GM23338 (cell line): ENCODE measurements at regions not wholly inside any gene's neighbourhood (a gene's known extent, or its start where the extent isn't known, plus 50 kb on each side); places are given as distances from the start of the nearest gene placed in this dataset.

Experiments
- ATAC-seq: fragments of 200-7000 bp; cut with Tn5 transposase; 3 replicates; pipeline ENCODE4 v1.9.1; 2020
- DNase-seq: peaks from one replicate; pipeline ENCODE4 v3.0.0-alpha.2; 2015; ENCODE audit warnings: low spot score
- H2AFZ ChIP-seq: fragments of 200-600 bp; sonication (generic); 2 replicates; pipeline ENCODE4 v1.8.0; 2016; ENCODE audit warnings: antibody characterized with exemption, mild to moderate bottlenecking, moderate library complexity
- H3F3A ChIP-seq: fragments of 200-600 bp; sonication (generic); replicated peaks from 2 replicates; pipeline ENCODE4 v1.8.0; 2017; ENCODE audit warnings: antibody characterized with exemption, mixed run types, low read depth
- H3K27ac ChIP-seq: fragments of 200-600 bp; sonication (generic); 2 replicates; pipeline ENCODE4 v1.6.1; 2016; ENCODE audit warnings: low read depth
- H3K27me3 ChIP-seq: fragments of 200-600 bp; sonication (generic); 2 replicates; pipeline ENCODE4 v1.8.0; 2016; ENCODE audit warnings: mild to moderate bottlenecking, mixed run types, moderate library complexity; ENCODE audit not compliant: insufficient read depth
- H3K36me3 ChIP-seq: fragments of 200-600 bp; sonication (generic); 2 replicates; pipeline ENCODE4 v1.8.0; 2016; ENCODE audit warnings: mild to moderate bottlenecking; ENCODE audit not compliant: insufficient read depth
- H3K4me1 ChIP-seq: fragments of 200-600 bp; sonication (generic); 2 replicates; pipeline ENCODE4 v1.8.0; 2016; ENCODE audit warnings: mild to moderate bottlenecking, moderate library complexity; ENCODE audit not compliant: insufficient read depth
- H3K4me2 ChIP-seq: fragments of 200-600 bp; sonication (generic); 2 replicates; pipeline ENCODE4 v1.7.1; 2017; ENCODE audit warnings: mixed run types
- H3K4me3 ChIP-seq: fragments of 200-600 bp; sonication (generic); 2 replicates; pipeline ENCODE4 v1.6.1; 2016; ENCODE audit warnings: mixed run types
- H3K79me2 ChIP-seq: fragments of 200-600 bp; sonication (generic); replicated peaks from 2 replicates; pipeline ENCODE4 v1.8.0; 2017; ENCODE audit warnings: mild to moderate bottlenecking; ENCODE audit not compliant: insufficient read depth
- H3K9me2 ChIP-seq: fragments of 200-600 bp; sonication (generic); 2 replicates; pipeline ENCODE4 v1.8.0; 2017; ENCODE audit not compliant: insufficient read depth
- H4K20me1 ChIP-seq: fragments of 200-600 bp; sonication (generic); replicated peaks from 2 replicates; pipeline ENCODE4 v1.8.0; 2017; ENCODE audit warnings: mild to moderate bottlenecking; ENCODE audit not compliant: insufficient read depth
- H3K27ac Mint-ChIP-seq: 2 replicates; pipeline ENCODE4 v1.8.0; 2020; ENCODE audit warnings: inconsistent platforms, mild to moderate bottlenecking, moderate library complexity, mixed read lengths
- H3K27me3 Mint-ChIP-seq: 3 replicates; pipeline ENCODE4 v1.8.0; 2022; ENCODE audit warnings: low read depth, mild to moderate bottlenecking, moderate library complexity, mixed read lengths, inconsistent platforms; ENCODE audit not compliant: insufficient read depth, poor library complexity
- H3K36me3 Mint-ChIP-seq: 3 replicates; pipeline ENCODE4 v1.8.0; 2021; ENCODE audit warnings: low read depth, mild to moderate bottlenecking, inconsistent platforms, moderate library complexity, mixed read lengths
- H3K4me1 Mint-ChIP-seq: 3 replicates; pipeline ENCODE4 v1.8.0; 2020; ENCODE audit warnings: mild to moderate bottlenecking, inconsistent platforms, mixed read lengths
- H3K4me3 Mint-ChIP-seq: 3 replicates; pipeline ENCODE4 v1.8.0; 2021; ENCODE audit warnings: moderate library complexity, mild to moderate bottlenecking, inconsistent platforms, mixed read lengths
- H3K9me3 Mint-ChIP-seq: 3 replicates; pipeline ENCODE4 v1.8.0; 2020; ENCODE audit warnings: moderate library complexity, mild to moderate bottlenecking, inconsistent platforms, mixed read lengths
- CREB1 ChIP-seq: fragments of 250-450 bp; sonication (Bioruptor Pico); IDR thresholded peaks from 2 replicates; pipeline ENCODE4 v1.5.0; 2020; ENCODE audit warnings: low read depth, mild to moderate bottlenecking, moderate library complexity
- EZH2phosphoT487 ChIP-seq: fragments of 200-600 bp; sonication (generic); IDR thresholded peaks from one replicate; pipeline ENCODE4 v1.8.1; 2018; ENCODE audit warnings: antibody characterized with exemption; ENCODE audit not compliant: unreplicated experiment
- NANOG ChIP-seq: IDR thresholded peaks from 2 replicates; pipeline ENCODE4 v1.6.1; 2016; ENCODE audit warnings: antibody characterized with exemption, borderline replicate concordance
- STAT1 ChIP-seq: IDR thresholded peaks from one replicate; pipeline ENCODE4 v1.6.1; 2016; ENCODE audit warnings: antibody characterized with exemption; ENCODE audit not compliant: unreplicated experiment
- ZNF114 ChIP-seq: fragments of 250-450 bp; sonication (Bioruptor Pico); IDR thresholded peaks from 2 replicates; pipeline ENCODE4 v1.5.0; 2020; ENCODE audit warnings: mild to moderate bottlenecking, moderate library complexity
- TF ChIP-seq, protein P1 (sequence below): IDR thresholded peaks from one replicate; pipeline ENCODE4 v1.6.1; 2018; ENCODE audit warnings: antibody characterized with exemption; ENCODE audit not compliant: unreplicated experiment
- TF ChIP-seq, protein P2 (sequence below): IDR thresholded peaks from 2 replicates; pipeline ENCODE4 v1.6.1; 2016; ENCODE audit warnings: antibody characterized with exemption
- TF ChIP-seq, protein P3 (sequence below), 2 experiments: fragments of 200-600 bp in 1 of 2; sonication (generic) in 1 of 2; conservative IDR thresholded peaks; 2 replicates each; pipeline versions ENCODE4 v1.5.1 to v1.6.1; 2016 to 2017; ENCODE audit warnings: antibody characterized with exemption in 2 of 2, low read depth in 2 of 2, mild to moderate bottlenecking in 2 of 2, moderate library complexity in 1 of 2
- TF ChIP-seq, protein P4 (sequence below): fragments of 250-450 bp; sonication (Bioruptor Pico); IDR thresholded peaks from 2 replicates; pipeline ENCODE4 v1.5.0; 2020; ENCODE audit warnings: mild to moderate bottlenecking, moderate library complexity

DNA sequence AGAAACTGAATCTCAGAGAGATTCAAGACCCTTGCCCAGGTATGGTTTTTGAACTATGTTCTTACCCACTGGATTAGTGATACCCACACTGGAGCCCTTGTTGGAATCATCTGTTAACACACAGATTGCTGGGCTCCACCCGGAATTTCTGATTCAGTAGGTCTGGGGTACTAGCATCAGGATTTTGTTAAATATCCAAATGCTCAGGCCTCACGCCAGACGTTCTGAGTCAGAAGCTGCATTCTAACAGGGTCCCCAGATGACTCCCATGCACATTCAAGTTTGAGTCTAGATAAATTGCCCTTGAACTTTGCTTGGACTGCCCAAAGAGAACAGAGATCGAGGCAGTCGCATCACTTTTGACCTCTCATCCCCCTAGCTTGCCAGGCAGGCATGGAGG is 182.0 kb upstream of the WWC1 start (continued):
- TF ChIP-seq, protein P1, sequence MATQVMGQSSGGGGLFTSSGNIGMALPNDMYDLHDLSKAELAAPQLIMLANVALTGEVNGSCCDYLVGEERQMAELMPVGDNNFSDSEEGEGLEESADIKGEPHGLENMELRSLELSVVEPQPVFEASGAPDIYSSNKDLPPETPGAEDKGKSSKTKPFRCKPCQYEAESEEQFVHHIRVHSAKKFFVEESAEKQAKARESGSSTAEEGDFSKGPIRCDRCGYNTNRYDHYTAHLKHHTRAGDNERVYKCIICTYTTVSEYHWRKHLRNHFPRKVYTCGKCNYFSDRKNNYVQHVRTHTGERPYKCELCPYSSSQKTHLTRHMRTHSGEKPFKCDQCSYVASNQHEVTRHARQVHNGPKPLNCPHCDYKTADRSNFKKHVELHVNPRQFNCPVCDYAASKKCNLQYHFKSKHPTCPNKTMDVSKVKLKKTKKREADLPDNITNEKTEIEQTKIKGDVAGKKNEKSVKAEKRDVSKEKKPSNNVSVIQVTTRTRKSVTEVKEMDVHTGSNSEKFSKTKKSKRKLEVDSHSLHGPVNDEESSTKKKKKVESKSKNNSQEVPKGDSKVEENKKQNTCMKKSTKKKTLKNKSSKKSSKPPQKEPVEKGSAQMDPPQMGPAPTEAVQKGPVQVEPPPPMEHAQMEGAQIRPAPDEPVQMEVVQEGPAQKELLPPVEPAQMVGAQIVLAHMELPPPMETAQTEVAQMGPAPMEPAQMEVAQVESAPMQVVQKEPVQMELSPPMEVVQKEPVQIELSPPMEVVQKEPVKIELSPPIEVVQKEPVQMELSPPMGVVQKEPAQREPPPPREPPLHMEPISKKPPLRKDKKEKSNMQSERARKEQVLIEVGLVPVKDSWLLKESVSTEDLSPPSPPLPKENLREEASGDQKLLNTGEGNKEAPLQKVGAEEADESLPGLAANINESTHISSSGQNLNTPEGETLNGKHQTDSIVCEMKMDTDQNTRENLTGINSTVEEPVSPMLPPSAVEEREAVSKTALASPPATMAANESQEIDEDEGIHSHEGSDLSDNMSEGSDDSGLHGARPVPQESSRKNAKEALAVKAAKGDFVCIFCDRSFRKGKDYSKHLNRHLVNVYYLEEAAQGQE = no peak
- TF ChIP-seq, protein P2, sequence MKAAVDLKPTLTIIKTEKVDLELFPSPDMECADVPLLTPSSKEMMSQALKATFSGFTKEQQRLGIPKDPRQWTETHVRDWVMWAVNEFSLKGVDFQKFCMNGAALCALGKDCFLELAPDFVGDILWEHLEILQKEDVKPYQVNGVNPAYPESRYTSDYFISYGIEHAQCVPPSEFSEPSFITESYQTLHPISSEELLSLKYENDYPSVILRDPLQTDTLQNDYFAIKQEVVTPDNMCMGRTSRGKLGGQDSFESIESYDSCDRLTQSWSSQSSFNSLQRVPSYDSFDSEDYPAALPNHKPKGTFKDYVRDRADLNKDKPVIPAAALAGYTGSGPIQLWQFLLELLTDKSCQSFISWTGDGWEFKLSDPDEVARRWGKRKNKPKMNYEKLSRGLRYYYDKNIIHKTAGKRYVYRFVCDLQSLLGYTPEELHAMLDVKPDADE = no peak
- no peak for TF ChIP-seq EZH2phosphoT487
- no peak for TF ChIP-seq STAT1
- no peak for TF ChIP-seq CREB1

DNA sequence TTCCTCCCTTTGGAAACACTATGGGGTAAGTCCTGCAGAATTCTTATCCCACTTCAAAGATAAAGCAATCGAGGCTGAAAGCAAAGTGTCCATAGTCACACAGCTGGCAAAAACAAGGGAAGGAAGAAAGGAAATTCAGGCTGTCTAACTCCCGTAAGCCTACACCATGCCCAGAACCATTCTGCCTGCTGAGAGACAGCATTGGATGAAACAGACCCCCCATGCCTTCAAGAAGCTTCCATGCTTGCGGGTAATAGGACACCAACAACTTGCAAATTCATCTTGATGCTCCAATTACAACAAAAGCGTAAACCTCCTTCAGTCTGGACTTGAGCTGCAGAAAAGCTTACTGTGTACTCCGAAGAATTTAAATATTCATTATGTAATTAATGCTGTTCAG is 181.1 kb upstream of the WWC1 start:
- peaks cover 22% of the 10 kb centered on the region for H3K4me1 ChIP-seq
- Mint-ChIP-seq H3K36me3 (no peaks in the 10 kb centered on the region), H3K27ac (no peak overlapping the region), H3K27me3 (peaks cover 4% of the 10 kb centered on the region), H3K4me1 (peaks cover 34% of the 10 kb centered on the region), H3K4me3 (no peak overlapping the region), H3K9me3 (peaks cover 2% of the 10 kb centered on the region; the same call in 1 of the 3 replicates)
- no peaks in the 10 kb centered on the region for H3K79me2 ChIP-seq
- no peaks in the 10 kb centered on the region for H3K36me3 ChIP-seq
- no peak overlapping the region for H3K27ac ChIP-seq
- DNase-seq = peak; percentile 45
- H3F3A ChIP-seq = no peaks in the 10 kb centered on the region
- H3K9me2 ChIP-seq = no peaks in the 10 kb centered on the region
- no peaks in the 10 kb centered on the region for H3K27me3 ChIP-seq
- peak; percentile 58 for ATAC-seq
- no peaks in the 10 kb centered on the region for H4K20me1 ChIP-seq
- H2AFZ ChIP-seq = no peak overlapping the region
- no peak overlapping the region for H3K4me2 ChIP-seq
- H3K4me3 ChIP-seq = no peak overlapping the region
- TF ChIP-seq NANOG (no peak), ZNF114 (CRISPR knock-in tag) (no peak)
- TF ChIP-seq, protein P3, sequence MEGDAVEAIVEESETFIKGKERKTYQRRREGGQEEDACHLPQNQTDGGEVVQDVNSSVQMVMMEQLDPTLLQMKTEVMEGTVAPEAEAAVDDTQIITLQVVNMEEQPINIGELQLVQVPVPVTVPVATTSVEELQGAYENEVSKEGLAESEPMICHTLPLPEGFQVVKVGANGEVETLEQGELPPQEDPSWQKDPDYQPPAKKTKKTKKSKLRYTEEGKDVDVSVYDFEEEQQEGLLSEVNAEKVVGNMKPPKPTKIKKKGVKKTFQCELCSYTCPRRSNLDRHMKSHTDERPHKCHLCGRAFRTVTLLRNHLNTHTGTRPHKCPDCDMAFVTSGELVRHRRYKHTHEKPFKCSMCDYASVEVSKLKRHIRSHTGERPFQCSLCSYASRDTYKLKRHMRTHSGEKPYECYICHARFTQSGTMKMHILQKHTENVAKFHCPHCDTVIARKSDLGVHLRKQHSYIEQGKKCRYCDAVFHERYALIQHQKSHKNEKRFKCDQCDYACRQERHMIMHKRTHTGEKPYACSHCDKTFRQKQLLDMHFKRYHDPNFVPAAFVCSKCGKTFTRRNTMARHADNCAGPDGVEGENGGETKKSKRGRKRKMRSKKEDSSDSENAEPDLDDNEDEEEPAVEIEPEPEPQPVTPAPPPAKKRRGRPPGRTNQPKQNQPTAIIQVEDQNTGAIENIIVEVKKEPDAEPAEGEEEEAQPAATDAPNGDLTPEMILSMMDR (conservative IDR thresholded peaks at IDR 0.05; ENCODE audit: low read depth in 2 of 2) = no peak
- TF ChIP-seq, protein P4, sequence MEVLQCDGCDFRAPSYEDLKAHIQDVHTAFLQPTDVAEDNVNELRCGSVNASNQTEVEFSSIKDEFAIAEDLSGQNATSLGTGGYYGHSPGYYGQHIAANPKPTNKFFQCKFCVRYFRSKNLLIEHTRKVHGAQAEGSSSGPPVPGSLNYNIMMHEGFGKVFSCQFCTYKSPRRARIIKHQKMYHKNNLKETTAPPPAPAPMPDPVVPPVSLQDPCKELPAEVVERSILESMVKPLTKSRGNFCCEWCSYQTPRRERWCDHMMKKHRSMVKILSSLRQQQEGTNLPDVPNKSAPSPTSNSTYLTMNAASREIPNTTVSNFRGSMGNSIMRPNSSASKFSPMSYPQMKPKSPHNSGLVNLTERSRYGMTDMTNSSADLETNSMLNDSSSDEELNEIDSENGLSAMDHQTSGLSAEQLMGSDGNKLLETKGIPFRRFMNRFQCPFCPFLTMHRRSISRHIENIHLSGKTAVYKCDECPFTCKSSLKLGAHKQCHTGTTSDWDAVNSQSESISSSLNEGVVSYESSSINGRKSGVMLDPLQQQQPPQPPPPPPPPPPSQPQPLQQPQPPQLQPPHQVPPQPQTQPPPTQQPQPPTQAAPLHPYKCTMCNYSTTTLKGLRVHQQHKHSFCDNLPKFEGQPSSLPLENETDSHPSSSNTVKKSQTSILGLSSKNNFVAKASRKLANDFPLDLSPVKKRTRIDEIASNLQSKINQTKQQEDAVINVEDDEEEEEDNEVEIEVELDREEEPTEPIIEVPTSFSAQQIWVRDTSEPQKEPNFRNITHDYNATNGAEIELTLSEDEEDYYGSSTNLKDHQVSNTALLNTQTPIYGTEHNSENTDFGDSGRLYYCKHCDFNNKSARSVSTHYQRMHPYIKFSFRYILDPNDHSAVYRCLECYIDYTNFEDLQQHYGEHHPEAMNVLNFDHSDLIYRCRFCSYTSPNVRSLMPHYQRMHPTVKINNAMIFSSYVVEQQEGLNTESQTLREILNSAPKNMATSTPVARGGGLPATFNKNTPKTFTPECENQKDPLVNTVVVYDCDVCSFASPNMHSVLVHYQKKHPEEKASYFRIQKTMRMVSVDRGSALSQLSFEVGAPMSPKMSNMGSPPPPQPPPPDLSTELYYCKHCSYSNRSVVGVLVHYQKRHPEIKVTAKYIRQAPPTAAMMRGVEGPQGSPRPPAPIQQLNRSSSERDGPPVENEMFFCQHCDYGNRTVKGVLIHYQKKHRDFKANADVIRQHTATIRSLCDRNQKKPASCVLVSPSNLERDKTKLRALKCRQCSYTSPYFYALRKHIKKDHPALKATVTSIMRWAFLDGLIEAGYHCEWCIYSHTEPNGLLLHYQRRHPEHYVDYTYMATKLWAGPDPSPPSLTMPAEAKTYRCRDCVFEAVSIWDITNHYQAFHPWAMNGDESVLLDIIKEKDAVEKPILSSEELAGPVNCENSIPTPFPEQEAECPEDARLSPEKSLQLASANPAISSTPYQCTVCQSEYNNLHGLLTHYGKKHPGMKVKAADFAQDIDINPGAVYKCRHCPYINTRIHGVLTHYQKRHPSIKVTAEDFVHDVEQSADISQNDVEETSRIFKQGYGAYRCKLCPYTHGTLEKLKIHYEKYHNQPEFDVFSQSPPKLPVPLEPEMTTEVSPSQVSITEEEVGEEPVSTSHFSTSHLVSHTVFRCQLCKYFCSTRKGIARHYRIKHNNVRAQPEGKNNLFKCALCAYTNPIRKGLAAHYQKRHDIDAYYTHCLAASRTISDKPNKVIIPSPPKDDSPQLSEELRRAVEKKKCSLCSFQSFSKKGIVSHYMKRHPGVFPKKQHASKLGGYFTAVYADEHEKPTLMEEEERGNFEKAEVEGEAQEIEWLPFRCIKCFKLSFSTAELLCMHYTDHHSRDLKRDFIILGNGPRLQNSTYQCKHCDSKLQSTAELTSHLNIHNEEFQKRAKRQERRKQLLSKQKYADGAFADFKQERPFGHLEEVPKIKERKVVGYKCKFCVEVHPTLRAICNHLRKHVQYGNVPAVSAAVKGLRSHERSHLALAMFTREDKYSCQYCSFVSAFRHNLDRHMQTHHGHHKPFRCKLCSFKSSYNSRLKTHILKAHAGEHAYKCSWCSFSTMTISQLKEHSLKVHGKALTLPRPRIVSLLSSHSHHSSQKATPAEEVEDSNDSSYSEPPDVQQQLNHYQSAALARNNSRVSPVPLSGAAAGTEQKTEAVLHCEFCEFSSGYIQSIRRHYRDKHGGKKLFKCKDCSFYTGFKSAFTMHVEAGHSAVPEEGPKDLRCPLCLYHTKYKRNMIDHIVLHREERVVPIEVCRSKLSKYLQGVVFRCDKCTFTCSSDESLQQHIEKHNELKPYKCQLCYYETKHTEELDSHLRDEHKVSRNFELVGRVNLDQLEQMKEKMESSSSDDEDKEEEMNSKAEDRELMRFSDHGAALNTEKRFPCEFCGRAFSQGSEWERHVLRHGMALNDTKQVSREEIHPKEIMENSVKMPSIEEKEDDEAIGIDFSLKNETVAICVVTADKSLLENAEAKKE (CRISPR knock-in tag) = no peak
- TF ChIP-seq, protein P1 = no peak
